ENCODE measurements at regions not wholly inside any gene's neighbourhood (a gene's known extent, or its start where the extent isn't known, plus 50 kb on each side); places are given as distances from the start of the nearest gene placed in this dataset.

GRCh38 chr1:14363036-14363590 is 235.4 kb upstream of the KAZN start:
- H3K27ac ChIP-seq: no peak overlapping the region
- no peak for DNase-seq (ENCODE audit: low read depth, low spot score)

GRCh38 chr1:14363707-14364413 is 234.6 kb upstream of the KAZN start:
- no peak for DNase-seq (ENCODE audit: low read depth, low spot score)
- no peak overlapping the region for H3K27ac ChIP-seq

- DNase-seq (ENCODE audit: low read depth, low spot score): no peak
- no peak overlapping the region for H3K27ac ChIP-seq
These were observed 233.0 kb upstream of the KAZN start for GRCh38 chr1:14365301-14365988.

- DNase-seq (ENCODE audit: low read depth, low spot score): no peak
- H3K27ac ChIP-seq: no peak overlapping the region
These were observed 232.1 kb upstream of the KAZN start for GRCh38 chr1:14366091-14367018.

- DNase-seq (ENCODE audit: low read depth, low spot score): no peak
- H3K27ac ChIP-seq: no peak overlapping the region
These were observed 231.0 kb upstream of the KAZN start for GRCh38 chr1:14367451-14367850.

- DNase-seq (ENCODE audit: low read depth, low spot score): no peak
These were observed 228.8 kb upstream of the KAZN start for GRCh38 chr1:14369526-14370213.

GRCh38 chr1:14371771-14372497 is 226.6 kb upstream of the KAZN start:
- peak overlapping the region; percentile 75 for H3K27ac ChIP-seq
- no peak for DNase-seq (ENCODE audit: low read depth, low spot score)

More at GRCh38 chr1:14369526-14370213, 228.8 kb upstream of the KAZN start:
- no peak overlapping the region for H3K27ac ChIP-seq

GRCh38 chr1:14372526-14372925 is 226.0 kb upstream of the KAZN start:
- DNase-seq (ENCODE audit: low read depth, low spot score): no peak
- H3K27ac ChIP-seq: peak overlapping the region; percentile 75

GRCh38 chr1:14373081-14373758 is 225.3 kb upstream of the KAZN start:
- DNase-seq (ENCODE audit: low read depth, low spot score): no peak
- H3K27ac ChIP-seq: peak overlapping the region; percentile 75

- DNase-seq (ENCODE audit: low read depth, low spot score): no peak
- no peak overlapping the region for H3K27ac ChIP-seq
These were observed 223.3 kb upstream of the KAZN start for GRCh38 chr1:14375226-14375625.

GRCh38 chr1:14377386-14377785 is 221.1 kb upstream of the KAZN start:
- no peak overlapping the region for H3K27ac ChIP-seq
- no peak for DNase-seq (ENCODE audit: low read depth, low spot score)

- DNase-seq (ENCODE audit: low read depth, low spot score): no peak
- H3K27ac ChIP-seq: no peak overlapping the region
These were observed 218.1 kb upstream of the KAZN start for GRCh38 chr1:14380408-14380807.

GRCh38 chr1:14390816-14391215 is 207.7 kb upstream of the KAZN start:
- DNase-seq (ENCODE audit: low read depth, low spot score): no peak
- H3K27ac ChIP-seq: no peak overlapping the region

- no peak for DNase-seq (ENCODE audit: low read depth, low spot score)
- no peak overlapping the region for H3K27ac ChIP-seq
These were observed 206.2 kb upstream of the KAZN start for GRCh38 chr1:14392161-14392858.

- no peak overlapping the region for H3K27ac ChIP-seq
- DNase-seq (ENCODE audit: low read depth, low spot score): no peak
These were observed 205.6 kb upstream of the KAZN start for GRCh38 chr1:14392859-14393365.

- H3K27ac ChIP-seq: no peak overlapping the region
- no peak for DNase-seq (ENCODE audit: low read depth, low spot score)
These were observed 202.4 kb upstream of the KAZN start for GRCh38 chr1:14396100-14396499.

GRCh38 chr1:14403961-14404645 is 194.4 kb upstream of the KAZN start:
- no peak for DNase-seq (ENCODE audit: low read depth, low spot score)
- H3K27ac ChIP-seq: no peak overlapping the region
